ENCODE measurements at regions not wholly inside any gene's neighbourhood (a gene's known extent, or its start where the extent isn't known, plus 50 kb on each side); places are given as distances from the start of the nearest gene placed in this dataset.

GRCh38 chr1:55376897-55377296 lies 161.7 kb upstream of the USP24 start:
- ChIA-PET SMC1A (ENCODE audit: uncharacterized antibody, unreplicated experiment) (interaction anchor here (0.6 to 3.5 kb wide), 7 partner anchors 9 to 1227 kb away, joined by 3 to 58 read pairs (median 4); no protein-coding TSS in a partner anchor), POLR2A (no interaction called here), RAD21 (ENCODE audit: unreplicated experiment) (interaction anchor here (6.0 kb wide), 1 partner anchor 1207 kb away, joined by 50 read pairs; no protein-coding TSS in a partner anchor), CTCF (interaction anchor here (1.1 to 4.7 kb wide), 11 partner anchors 15 to 1444 kb away, joined by 3 to 72 read pairs (median 7); no protein-coding TSS in a partner anchor)
- no peak for FAIRE-seq
- Histone ChIP-seq H3K27me3 (replicated peaks in 1 of 2; ENCODE audit: control insufficient read depth in 2 of 2, insufficient read depth in 2 of 2, low read length in 1 of 2) (no peaks in the 10 kb centered on the region; a peak in 2 of 4 replicates), H3K79me2 (ENCODE audit: control insufficient read depth, insufficient read depth, low read length) (no peaks in the 10 kb centered on the region), H4K20me1 (ENCODE audit: control insufficient read depth, insufficient read depth) (no peaks in the 10 kb centered on the region), H3K36me3 (ENCODE audit: control insufficient read depth in 2 of 2, insufficient read depth in 2 of 2, low read length in 1 of 2) (no peaks in the 10 kb centered on the region), H3K4me3 (no peak overlapping the region), H3K4me2 (ENCODE audit: control insufficient read depth, insufficient read depth) (no peak overlapping the region), H3K4me1 (ENCODE audit: control insufficient read depth, insufficient read depth, low read length) (no peaks in the 10 kb centered on the region), H3K27ac (ENCODE audit: control insufficient read depth, insufficient read depth) (no peak overlapping the region), H3K9me3 (replicated peaks; ENCODE audit: control insufficient read depth, insufficient read depth, low read length) (no peaks in the 10 kb centered on the region), H2AFZ (ENCODE audit: control insufficient read depth, low read depth, low read length) (no peak overlapping the region), H3K9ac (ENCODE audit: control insufficient read depth, insufficient read depth, low read length) (no peak overlapping the region)
- in situ Hi-C loops (cut with MboI) (loop anchor here (10.0 kb wide), 1 partner anchor 1208 kb away; no protein-coding TSS in a partner anchor), intact Hi-C loops (cut with micrococcal nuclease; ENCODE audit: unreplicated experiment) (loop anchor here (2.0 to 10.0 kb wide), 3 partner anchors 1208 to 1428 kb away; no protein-coding TSS in a partner anchor)
- 29% methylated on average over 1 of the region's 1 CpG for WGBS (ENCODE audit: insufficient coverage, insufficient replicate concordance, low lambda C conversion rate, missing lambda C conversion rate)
- TF ChIP-seq SPI1 (IDR thresholded peaks at IDR 0.05; ENCODE audit: borderline replicate concordance, insufficient read depth, low read depth, low read length), result no peak
- no peak for TF ChIP-seq HCFC1 (IDR thresholded peaks at IDR 0.05; ENCODE audit: low read length)
- no peak for TF ChIP-seq FOS (IDR thresholded peaks at IDR 0.05; ENCODE audit: borderline replicate concordance, extremely low read depth, insufficient read length)
- TF ChIP-seq GABPA (IDR thresholded peaks at IDR 0.05; ENCODE audit: low read depth), result no peak
- TF ChIP-seq FOXK2 (IDR thresholded peaks at IDR 0.05), result no peak
- TF ChIP-seq SP1 (IDR thresholded peaks at IDR 0.05; ENCODE audit: low read depth, low read length), result no peak
- no peak for TF ChIP-seq HDGF (IDR thresholded peaks at IDR 0.05)
- no peak for TF ChIP-seq PAX8 (IDR thresholded peaks at IDR 0.05)
- no peak for TF ChIP-seq EGR1 (IDR thresholded peaks at IDR 0.05; ENCODE audit: borderline replicate concordance in 1 of 2, low read depth in 2 of 2, low read length in 2 of 2)
- TF ChIP-seq HSF1 (IDR thresholded peaks at IDR 0.05; ENCODE audit: low read depth, low read length), result no peak
- TF ChIP-seq MLLT1 (IDR thresholded peaks at IDR 0.05), result no peak
- no peak for TF ChIP-seq TBL1XR1 (IDR thresholded peaks at IDR 0.05; ENCODE audit: low read depth, low read length)
- no peak for TF ChIP-seq CHD1 (IDR thresholded peaks at IDR 0.05; ENCODE audit: low read depth, low read length)
- no peak for TF ChIP-seq EP300 (IDR thresholded peaks at IDR 0.05; ENCODE audit: borderline replicate concordance in 1 of 2, control insufficient read depth in 1 of 2, low read depth in 2 of 2, low read length in 2 of 2)
- BruUV-seq (replicated peaks), result no TSS peak
- no peak for ATAC-seq
- DNase-seq (ENCODE audit: low read depth, low spot score), result no peak
